ENCODE measurements at regions not wholly inside any gene's neighbourhood (a gene's known extent, or its start where the extent isn't known, plus 50 kb on each side); places are given as distances from the start of the nearest gene placed in this dataset.
A peak's percentile ranks its signal among the peaks of the same experiment; 100 is the strongest.
"Not testable (repeated sequence)": the region's sequence is repeated elsewhere in the genome, so short reads cannot be mapped to it uniquely, and the experiment has no call there.

DNA sequence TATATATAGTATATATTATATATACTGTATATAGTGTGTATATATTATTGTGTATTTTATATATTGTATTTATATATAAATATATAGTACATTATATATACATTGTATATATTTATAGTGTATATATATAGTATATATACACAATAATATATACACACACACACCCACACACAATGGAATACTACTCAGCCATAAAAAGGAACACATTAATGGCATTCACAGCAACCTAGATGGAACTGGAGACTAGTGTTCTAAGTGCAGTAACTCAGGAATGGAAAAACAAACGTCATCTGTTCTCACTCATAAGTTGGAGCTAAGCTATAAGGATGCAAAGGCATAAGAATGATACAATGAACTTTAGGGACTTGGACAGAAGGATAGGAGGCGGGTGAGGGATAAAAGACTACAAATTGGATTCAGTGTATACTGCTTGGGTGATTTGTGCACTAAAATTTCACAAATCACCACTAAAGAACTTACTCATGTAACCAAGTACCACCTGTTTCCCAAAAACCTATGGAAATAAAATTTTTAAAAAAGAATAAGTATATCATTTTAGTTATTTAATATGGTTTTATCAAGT lies 201.9 kb upstream of the CDH11 start:
- DNase-seq (ENCODE audit: extremely low read depth, low read depth) = no peak

DNA sequence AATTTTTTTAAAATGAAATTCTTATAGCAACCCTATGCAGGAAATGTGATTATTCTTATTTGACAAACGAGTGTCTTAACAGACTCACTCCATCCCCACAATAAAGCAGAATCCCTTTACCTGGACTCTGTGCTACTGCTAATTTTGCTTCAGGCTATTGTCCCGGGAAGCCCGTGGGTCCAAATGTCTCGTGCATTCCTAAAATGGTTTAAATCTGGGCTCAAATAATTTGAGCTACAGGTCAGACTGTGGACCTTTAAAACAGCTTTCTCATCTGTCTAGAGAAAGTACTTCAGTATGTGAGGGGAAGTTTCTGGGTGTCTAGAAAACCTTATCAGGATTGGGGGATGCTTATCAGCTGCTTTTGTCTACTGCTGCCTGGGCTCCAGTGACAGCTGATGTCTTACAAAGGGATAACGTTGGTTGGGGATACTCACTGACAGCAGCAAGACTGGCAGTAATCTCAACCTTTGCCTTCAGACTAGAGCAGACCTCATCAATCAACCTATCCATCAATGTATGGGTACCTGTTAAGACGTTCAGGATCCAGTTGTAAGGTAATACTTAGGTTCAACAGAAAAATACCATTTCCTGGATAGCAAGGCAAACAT lies 197.9 kb upstream of the CDH11 start:
- DNase-seq (ENCODE audit: extremely low read depth, low read depth) = no peak

DNA sequence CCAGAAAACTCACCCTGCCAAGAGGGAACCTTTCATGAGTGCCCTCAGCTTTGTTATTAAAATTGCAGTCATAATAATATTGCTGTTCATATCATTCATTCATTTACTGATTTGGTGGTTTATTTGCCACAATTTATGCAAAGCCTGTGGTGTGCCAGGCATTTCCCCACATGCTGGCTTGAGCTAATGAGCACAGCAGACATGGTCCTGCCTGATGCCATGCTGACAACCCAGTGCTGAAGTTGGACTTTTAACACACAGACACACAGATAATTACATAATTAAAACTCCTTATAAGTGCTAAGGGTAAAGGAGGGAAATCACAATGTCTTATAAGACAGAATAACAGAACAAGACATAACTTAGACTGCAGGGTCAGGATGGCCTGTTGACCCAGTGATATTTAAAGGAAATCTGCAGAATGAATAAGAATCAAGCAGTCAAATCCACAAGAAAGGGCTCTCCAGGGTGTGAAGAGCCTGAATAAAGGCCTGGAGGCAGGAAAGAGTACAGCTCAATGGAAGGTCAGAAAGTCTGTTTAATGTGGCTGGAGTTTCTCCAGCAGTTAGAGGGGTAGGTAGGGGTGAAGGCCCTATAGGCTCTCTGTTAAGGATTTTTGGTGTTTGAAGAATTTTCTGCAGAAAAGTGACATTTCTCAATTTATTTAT lies 196.9 kb upstream of the CDH11 start:
- no peak for DNase-seq (ENCODE audit: extremely low read depth, low read depth)

DNA sequence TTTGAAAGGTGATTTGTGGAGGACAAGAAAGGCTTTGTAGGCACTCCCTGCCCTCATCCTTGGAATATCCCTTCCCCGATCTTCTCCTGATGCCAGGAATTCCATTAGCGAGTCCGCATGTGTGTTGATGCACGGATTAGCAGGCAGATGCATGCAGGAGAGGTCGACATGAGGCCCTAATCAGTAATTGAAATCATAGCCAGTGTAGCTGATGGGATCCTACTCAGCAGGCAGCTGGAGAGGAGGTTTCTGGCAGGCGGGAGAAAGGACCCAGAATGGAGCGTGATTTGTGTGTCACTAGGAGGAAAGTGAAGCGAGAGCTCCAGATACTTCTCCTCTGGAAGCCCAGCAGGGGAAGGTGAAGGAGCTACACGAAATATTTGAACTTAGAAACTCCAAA lies 196.3 kb upstream of the CDH11 start:
- peak; percentile 77 for DNase-seq (ENCODE audit: extremely low read depth, low read depth)

DNA sequence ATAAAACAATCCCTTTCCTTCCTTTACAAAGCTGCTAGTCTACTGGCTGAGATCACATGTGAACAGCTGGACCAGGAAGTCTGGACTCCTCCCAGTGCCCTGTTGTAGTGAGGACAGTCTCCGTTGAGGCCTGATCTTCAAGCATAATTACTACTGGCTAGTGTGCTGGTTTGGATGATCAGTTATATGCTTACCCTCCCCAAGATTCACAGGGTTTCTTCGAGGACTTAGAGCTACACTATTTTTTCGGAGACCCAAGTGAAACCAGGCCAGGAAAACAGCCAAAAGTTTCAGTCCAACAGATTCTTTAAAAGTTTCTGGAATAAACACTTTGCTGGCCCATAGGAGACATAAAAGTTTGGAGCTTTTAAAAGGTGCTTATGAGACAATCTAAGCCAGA lies 194.9 kb upstream of the CDH11 start:
- no peak for DNase-seq (ENCODE audit: extremely low read depth, low read depth)

DNA sequence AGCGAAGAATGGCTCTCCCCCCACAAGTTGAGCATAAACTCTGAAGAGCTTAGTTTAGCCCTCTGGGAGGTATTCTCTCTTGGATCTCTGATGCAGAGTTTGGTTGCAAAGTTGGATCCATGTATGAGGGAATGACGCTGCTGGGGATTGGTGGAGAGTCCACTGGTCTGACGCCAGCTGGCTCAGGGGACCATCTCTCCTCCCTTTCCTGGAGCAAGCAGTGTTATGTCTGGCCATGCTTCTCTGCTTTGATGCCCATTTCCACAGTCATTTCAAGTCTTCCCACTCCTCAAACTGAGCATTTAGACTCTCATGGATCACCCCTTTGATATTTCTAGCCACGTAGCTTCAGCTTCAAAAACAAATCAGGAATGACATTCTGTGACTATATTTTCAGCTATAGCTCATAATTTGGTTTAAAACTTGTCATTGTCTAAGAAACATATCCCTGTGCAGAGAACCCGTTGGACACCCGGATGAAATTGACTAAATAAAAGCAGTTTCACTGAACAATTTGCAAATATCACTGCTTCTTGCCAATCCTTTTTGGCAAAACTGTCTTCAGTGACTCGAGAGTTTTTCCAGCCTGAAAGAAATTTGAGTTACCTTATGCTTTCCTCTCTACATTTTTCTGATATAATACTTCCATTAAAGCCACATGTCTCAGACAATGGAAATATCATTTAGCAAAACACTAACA lies 193.4 kb upstream of the CDH11 start:
- no peak for DNase-seq (ENCODE audit: extremely low read depth, low read depth)

DNA sequence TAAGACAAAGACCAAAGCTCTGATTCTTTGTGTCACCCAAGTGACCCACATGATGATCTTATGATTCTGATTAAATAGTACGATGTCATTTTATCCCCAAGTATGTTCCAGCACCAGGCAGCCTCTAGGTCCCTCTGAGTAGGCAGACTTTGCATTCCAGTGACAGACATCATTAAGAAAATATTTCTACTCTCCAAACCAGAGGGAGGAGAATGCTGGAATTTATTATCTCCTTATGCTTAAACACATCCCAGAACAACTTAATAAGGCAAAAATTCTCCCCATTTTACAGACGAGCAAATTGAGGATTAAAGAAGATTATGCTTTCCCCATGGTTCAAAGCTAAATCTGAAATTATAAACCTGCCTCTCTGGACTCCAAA lies 192.8 kb upstream of the CDH11 start:
- no peak for DNase-seq (ENCODE audit: extremely low read depth, low read depth)

DNA sequence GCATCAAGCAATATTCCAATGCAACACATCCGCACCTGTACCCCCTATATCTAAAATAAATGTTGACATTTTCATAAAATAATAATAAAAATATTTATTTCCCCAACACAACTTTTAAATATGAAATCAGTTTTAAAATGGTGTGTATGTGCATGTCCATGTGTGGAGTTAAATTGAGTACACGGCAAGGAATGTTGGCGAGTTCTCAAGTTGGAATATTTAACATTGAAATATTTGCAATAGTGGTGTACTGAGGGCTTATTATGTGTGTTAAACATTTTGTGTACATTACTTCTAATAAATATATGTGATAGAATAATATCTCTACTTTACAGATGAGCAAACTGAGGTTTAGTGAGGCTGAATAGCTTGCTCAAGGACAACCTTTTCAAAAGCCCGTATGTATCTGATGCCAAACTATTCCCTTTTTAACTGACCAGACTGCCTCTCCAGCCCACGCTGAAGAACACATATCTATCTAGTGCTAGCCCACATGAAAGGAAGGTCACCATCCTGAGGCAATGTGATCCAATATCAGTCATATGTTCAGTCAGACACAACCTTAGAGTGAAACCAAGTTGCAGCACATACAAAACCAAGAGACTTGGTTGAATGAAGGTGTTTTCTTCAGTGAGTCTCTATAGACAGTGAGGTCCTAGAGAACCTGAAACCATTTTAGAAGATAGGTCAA lies 192.2 kb upstream of the CDH11 start:
- no peak for DNase-seq (ENCODE audit: extremely low read depth, low read depth)

DNA sequence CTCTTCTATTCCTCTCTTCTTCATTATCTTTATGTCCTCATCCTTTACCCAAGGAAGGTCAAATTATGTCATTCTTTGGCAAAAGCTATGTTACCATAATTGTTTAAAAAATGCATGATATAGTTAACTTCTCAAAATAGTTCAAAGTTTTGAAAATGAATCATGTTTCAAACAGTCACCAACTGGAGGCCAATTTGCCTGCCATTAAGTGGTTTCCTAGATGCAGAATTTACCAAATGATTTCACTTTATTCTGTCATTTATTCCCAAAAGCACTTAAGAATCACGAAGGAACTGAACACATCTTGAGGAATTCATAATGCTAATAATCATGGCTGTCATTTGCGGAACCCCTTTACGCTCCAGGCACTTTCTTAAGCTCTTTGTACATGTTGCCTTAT lies 190.9 kb upstream of the CDH11 start:
- DNase-seq (ENCODE audit: extremely low read depth, low read depth) = no peak

DNA sequence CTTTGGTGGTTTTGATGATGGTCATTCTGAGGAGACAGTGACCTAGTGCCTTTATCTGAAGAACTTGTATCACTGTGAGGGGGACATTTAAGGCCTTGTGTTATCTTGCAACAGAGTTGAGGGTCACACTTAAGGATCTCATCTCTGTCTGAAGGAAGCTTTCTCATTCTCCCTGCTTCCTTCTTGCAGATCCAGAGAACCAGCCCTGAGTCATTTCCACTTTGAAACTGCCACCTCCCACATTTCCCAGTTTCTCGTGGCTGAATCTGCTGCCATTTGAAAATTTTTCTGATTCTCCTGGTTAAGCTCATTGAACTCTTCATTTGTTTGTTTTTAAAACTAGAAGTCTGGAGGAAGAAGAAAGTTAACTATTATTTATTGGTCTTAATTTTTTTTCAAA lies 190.2 kb upstream of the CDH11 start:
- DNase-seq (ENCODE audit: extremely low read depth, low read depth) = no peak

DNA sequence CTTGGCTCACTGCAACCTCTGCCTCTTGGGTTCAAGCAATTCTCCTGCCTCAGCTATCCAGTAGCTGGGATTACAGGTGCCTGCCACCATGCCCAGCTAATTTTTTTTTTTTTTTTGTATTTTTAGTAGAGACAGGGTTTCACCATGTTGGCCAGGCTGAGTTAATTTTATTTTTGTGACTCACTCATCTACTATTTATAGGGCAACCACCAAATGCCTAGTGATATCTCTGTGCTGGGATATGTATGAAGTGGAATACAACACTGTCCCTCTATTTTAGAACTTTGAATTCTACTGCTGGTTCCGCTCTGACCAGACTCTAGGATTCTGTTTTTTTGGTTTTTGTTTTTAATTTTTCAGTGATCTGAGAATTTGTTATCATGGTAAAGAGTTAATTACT lies 188.6 kb upstream of the CDH11 start:
- not testable (repeated sequence) for DNase-seq (ENCODE audit: extremely low read depth, low read depth)

DNA sequence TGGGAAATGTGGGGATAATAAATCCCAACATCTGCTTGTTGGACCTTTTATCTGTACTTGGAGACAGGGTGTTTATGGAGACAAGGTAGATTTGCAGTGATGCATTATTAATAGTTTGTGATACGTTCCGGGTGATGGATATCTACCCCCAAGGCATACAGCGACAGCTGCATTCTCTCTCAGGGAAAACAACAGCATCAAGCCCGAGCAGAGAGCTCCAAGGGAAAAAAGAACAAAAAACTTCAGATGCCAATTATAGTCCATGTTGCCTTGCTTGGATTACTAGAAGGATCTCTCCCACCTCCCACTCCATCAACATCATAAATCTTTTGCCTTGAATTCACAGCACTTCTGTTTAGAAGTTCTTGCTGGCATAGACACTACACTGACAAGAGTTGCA lies 187.5 kb upstream of the CDH11 start:
- no peak for DNase-seq (ENCODE audit: extremely low read depth, low read depth)

DNA sequence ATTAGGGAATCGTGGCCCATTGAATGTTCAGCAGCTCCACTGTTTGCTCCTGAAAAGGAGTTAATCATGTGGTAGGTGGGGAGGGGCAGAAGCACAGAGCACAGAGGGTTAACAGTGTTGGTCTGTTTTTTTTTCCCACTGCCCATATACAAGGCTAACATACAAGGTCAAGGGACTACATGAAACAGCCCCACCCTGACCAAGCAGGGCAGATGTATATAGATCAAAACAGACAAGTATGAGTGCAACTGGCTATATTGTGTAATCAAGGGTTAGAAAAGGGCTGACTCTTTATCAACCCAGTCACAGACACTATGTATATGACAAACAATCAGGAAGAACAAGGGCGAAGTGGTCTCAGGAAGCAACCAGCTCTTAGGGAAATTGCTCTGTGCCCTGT lies 186.6 kb upstream of the CDH11 start:
- peak; percentile 84 for DNase-seq (ENCODE audit: extremely low read depth, low read depth)

DNA sequence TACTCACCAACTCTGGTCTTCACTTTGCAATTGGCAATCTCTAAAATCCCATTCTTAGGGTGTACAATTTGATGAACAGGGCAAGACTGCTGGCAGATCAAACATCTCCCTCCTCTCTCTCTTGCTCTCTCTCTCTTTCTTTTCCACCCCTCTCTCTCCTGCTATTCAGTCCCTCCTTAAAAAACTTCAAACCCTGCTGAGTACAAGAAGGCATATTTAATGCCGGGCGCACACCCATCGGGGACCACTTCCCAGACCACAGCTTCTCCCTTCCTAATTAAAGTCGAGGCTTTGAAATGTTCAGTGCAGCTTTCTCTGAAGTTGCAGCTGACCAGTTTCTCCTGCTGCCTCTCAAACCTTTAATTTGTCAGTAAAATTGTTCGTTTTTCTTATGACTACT lies 185.4 kb upstream of the CDH11 start:
- DNase-seq (ENCODE audit: extremely low read depth, low read depth) = no peak

DNA sequence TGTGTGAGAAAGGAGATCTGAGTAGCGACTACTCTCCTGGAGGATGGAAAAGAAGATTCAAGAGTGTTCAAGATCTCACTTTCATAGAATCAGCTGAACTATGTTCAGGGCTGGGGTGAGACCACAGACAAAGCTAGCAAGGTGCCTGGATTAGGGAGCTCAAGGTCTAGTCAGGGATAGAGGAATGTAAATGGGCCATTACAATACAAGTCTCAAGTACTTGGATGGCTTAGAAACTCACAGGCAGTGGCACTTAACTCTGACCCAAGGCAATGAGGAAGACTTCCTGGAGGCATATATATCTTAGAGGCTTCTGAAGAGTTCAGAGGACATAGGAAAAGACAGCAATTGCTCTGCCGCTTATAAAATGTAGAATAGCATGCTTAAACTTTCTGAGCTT lies 184.9 kb upstream of the CDH11 start:
- DNase-seq (ENCODE audit: extremely low read depth, low read depth) = no peak

DNA sequence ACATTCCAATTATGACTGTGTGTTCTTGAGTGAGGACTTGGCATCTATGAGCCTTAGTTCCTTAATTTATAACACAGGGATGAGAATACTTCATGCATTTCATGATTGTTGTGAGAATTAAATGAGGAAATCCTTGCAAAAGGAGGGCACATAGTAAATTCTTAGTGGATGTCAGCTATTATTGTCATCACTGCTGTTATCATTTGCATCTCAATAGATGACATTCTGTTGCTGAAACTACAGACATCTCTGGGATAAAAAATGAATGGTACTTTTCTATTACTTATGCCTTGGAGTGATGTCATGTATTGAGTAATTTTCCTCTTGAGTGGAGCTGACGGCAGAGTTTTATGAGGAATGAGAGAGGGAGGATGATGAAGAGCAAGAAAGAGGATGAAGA lies 184.4 kb upstream of the CDH11 start:
- peak; percentile 90 for DNase-seq (ENCODE audit: extremely low read depth, low read depth)

DNA sequence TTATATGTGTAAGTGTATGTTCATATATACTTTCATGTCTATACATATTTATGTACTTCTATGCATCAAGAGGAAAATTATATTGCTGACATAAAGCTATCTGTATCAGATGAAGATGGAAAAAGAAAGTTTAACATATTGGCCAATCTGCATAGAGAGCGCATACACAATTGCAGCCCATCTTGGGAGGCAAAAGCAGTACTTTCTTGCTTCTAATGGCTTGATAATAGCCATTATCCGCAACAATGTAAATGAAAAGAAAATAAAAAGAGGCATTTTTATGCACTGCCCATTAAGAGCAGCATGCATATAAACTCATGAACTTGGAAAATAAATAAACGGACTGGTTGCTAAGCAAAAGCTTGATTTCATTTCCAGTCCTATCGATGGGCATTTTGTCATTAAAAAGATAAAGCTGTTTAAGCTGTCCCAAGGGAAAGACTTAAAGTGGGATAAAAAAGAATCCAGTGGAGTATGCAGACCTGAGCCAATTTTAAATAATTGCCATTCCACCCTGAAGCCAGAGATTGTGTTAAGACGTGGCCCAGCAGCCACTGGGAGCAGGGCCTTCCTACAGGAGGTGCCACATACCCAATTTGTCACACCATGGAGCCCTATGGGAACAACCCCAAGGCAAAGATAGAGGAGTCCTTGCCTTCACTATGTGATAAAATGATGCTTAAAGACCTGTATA lies 183.6 kb upstream of the CDH11 start:
- DNase-seq (ENCODE audit: extremely low read depth, low read depth) = peak; percentile 79

DNA sequence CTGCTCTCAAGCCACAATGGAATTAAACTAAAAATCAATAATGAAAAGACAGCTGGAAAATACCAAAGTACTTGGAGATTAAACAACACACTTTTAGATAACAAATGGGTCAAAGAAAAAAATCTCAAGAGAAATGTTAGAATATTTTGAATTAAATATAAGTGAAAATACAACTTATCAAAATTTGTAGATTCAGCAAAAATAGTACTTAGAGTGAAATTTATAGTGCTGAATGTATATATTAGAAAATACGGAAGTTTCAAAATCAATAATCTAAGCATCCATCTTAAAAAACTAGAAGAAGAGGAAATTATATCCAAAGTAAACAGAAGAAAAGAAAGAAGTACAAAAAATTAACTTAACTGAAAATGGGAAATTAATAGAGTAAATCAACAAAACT lies 179.2 kb upstream of the CDH11 start:
- DNase-seq (ENCODE audit: extremely low read depth, low read depth) = no peak

DNA sequence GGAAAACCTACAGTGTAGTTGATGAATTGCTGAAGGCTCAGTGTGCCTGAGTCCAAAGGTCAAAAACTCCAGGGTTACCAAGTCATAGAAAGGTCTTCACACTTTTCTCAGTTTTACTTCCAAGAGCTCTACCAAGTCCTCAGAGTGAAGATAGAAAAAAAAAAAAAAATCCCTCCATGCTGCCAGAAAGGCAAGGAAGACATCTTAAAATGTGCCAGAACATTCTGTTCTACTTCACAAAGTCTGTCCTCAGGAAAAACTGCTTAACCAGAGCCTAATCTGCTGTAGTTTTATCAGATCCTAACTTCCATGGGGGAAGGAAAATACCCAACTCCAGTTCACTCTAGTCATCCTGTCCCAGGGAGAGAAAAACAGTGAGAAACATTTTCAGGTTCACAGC lies 175.6 kb upstream of the CDH11 start:
- DNase-seq (ENCODE audit: extremely low read depth, low read depth) = no peak

DNA sequence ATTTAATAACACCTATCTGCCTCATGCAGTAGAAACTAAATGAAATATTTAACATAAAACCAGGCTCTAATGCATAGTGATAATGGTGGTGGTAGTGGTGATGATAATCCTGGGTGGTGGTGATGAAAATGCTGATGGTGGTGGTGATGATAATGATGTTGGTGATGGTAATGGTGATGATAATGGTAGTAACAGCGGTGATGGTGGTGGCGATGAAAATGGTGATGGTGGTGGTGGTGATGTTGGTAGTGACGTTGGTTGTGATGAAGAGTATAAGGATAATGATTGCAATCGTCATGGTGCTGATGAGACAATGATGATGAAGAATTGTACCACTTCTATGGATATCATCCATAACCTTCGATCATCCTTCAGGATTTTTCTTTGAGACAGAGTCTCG lies 173.7 kb upstream of the CDH11 start:
- DNase-seq (ENCODE audit: extremely low read depth, low read depth) = no peak

DNA sequence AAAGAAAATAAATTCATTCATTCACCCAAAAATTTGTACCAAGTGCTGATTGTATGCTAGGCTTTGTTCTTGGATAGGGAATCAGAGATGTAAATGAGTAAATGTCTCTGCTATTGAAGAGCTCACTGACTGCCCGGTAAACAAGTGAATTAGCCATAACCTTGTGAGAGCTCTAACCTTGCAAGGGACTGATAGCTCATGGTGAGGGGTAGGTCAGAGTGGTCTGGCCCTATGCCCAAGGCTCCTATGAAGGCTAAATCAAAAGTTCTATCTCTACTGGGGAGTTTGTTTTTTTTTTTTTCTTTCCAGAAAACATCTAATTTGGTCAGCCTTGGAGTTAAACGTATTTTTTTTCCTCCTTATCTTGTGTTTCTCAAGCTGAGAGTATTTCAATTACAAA lies 172.8 kb upstream of the CDH11 start:
- no peak for DNase-seq (ENCODE audit: extremely low read depth, low read depth)

All from NCI-H460 (cell line).